ENCODE measurements at regions not wholly inside any gene's neighbourhood (a gene's known extent, or its start where the extent isn't known, plus 50 kb on each side); places are given as distances from the start of the nearest gene placed in this dataset.
A peak's percentile ranks its signal among the peaks of the same experiment; 100 is the strongest.

DNA sequence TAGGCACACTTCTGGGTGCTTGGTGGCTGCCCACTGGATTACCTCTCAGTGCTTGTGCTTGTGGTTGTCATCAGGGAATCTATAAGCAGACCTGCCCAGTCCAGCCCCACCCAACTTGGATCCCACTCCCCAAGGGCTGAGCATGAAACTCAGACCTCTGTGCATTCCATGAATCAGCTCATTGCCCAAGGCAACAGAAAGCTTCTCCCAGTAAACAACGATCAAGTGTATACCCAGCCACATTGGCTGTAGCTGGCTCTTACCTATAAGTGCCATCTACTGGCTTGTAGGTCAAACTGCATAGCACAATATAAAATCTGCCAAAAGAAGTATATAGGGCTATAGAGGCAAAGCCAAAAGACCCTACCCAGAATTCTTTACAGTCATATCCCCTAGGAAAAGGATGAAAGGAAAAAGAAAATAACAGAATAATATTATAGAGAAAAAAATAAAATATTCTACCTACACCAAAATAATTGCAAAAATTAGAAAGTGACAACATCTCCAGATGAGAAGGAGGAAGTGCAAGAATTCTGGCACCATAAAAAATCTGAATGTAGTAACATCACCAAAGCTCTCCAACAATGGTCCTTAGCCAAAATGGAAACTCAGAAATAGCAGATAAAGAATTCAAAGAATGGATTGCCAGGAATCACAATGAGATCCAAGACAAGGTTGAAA, 321.0 kb upstream of the TRPC7 start:
- TF ChIP-seq ZFX (IDR thresholded peaks at IDR 0.05; ENCODE audit: borderline replicate concordance) (no peak), CTCF (IDR thresholded peaks at IDR 0.05) (peak; percentile 78)
- no peak overlapping the region for H3K27ac ChIP-seq

DNA sequence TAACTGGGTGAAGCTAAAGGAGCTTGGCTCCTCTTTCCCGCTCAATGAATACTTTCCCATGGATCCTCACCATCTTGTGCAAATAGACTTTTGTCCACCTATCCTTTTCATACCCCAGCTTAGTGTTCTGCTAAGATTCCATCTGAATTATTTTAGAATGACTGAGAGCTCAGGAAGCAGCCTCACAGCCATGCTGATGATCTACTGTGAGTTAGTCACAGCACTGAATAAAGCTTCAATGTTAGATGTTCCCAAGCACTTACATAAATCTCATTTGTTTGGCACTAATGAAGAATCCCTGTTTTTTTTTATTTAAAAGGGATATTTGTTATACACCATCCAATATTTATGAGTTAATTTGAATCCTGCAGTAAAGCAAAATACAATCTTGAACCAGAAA, 317.6 kb upstream of the TRPC7 start:
- no peak for TF ChIP-seq CTCF (IDR thresholded peaks at IDR 0.05)
- TF ChIP-seq ZFX (IDR thresholded peaks at IDR 0.05; ENCODE audit: borderline replicate concordance) = no peak
- H3K27ac ChIP-seq = no peak overlapping the region

DNA sequence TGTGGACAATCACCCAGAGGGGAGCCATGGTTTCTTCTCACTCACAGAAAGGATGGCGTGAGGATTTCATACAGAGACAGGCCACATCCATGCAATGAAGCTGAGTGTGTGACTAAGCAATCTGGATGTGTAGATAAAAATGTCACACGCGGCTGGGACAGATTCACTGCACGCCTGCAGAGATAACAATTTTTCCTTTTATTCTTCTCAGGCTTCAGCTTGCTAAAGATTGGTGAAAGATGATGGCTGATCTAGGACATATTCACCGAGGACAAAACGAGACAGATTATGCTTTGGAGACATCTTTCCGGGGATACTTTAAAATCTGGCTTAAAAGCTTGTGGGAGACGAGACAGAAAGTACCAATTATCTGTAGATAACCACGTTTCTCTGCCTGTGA, 313.9 kb upstream of the TRPC7 start:
- H3K27ac ChIP-seq = no peak overlapping the region
- TF ChIP-seq CTCF (IDR thresholded peaks at IDR 0.05) (no peak), ZFX (IDR thresholded peaks at IDR 0.05; ENCODE audit: borderline replicate concordance) (no peak)

GRCh38 chr5:136677217-136677616, 311.9 kb upstream of the TRPC7 start:
- H3K27ac ChIP-seq = no peak overlapping the region
- no peak for TF ChIP-seq ZFX (IDR thresholded peaks at IDR 0.05; ENCODE audit: borderline replicate concordance)
- TF ChIP-seq CTCF (IDR thresholded peaks at IDR 0.05) = no peak

DNA sequence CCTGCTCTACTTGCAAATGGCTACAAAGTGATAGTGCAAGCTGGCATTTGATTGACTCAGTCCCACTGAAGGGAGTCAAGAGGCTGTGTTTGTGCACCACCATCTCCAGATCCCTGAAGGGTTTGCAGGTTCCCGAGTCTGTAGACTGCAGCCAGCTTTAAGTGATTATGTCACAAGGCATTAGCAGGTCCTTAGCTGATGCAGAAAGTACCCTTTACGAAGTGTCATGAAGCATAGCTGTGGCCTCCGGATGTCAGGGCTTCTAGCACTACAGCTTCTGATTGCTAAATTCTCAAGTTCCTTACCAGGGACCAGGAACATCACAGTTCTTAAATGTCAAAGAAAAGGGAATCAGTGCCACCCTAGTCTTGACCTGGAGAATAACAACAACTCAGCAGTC, 311.3 kb upstream of the TRPC7 start:
- no peak overlapping the region for H3K27ac ChIP-seq
- TF ChIP-seq CTCF (IDR thresholded peaks at IDR 0.05) (no peak), ZFX (IDR thresholded peaks at IDR 0.05; ENCODE audit: borderline replicate concordance) (no peak)

DNA sequence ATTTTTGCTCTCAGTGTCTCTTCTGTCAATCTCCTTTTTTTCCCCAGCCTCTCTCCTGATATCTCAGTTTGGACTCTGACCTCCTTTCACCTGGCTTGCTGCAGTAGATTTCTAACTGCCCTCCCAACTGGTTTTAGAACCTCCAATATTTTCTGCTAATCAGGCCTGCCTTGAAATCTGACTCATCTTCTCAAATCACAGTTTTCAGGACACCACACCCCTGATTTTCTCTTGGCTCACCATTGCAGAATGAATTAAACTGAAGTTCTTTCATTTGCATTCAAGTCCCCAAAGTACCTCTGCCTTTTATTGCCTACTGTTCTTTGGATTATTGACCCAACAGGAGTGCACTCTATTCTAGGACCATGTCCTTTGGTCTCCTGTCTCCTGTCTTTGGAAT, 310.4 kb upstream of the TRPC7 start:
- no peak overlapping the region for H3K27ac ChIP-seq
- TF ChIP-seq ZFX (IDR thresholded peaks at IDR 0.05; ENCODE audit: borderline replicate concordance) (no peak), CTCF (IDR thresholded peaks at IDR 0.05) (no peak)

GRCh38 chr5:136674178-136674577, 308.8 kb upstream of the TRPC7 start:
- TF ChIP-seq ZFX (IDR thresholded peaks at IDR 0.05; ENCODE audit: borderline replicate concordance) (no peak), CTCF (IDR thresholded peaks at IDR 0.05) (no peak)
- H3K27ac ChIP-seq = no peak overlapping the region

Data from 22Rv1 (cell line).